HG02943 (cell line): ENCODE measurements at regions not wholly inside any gene's neighbourhood (a gene's known extent, or its start where the extent isn't known, plus 50 kb on each side); places are given as distances from the start of the nearest gene placed in this dataset.
"Not testable (repeated sequence)": the region's sequence is repeated elsewhere in the genome, so short reads cannot be mapped to it uniquely, and the experiment has no call there.

Experiments
- ATAC-seq: cut with Tn5 transposase; IDR thresholded peaks from one replicate; pipeline ENCODE4 v1.9.1; 2021; ENCODE audit warnings: mild to moderate bottlenecking, low read depth, moderate library complexity; ENCODE audit not compliant: unreplicated experiment

GRCh38 chr11:41519696-41520095 lies 60.2 kb upstream of the LRRC4C start:
- no peak for ATAC-seq

- ATAC-seq, result no peak
Measured at GRCh38 chr11:41522391-41522790, 62.9 kb upstream of the LRRC4C start.

- ATAC-seq, result no peak
Measured at GRCh38 chr11:41522899-41523672, 63.6 kb upstream of the LRRC4C start.

DNA sequence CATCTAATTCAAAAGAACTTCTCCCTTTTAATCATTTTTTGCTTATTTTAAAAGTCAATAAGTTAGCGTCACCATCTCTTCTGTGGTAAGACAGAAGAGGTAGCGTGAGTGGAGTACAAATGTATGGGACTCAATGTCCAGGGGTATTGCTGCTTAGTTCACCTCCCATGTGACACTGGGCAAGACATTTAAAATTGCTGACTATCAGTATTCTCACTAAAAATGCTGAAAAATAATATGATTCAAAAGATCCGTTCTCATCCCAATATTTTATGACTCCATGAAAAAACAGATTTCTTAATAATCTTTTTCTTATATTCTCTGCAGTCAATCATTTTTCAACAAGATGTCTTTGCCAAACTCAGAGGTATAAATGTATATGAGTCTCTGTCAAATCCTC lies 68.1 kb upstream of the LRRC4C start:
- ATAC-seq, result no peak

GRCh38 chr11:41532413-41532812 lies 73.0 kb upstream of the LRRC4C start:
- no peak for ATAC-seq

DNA sequence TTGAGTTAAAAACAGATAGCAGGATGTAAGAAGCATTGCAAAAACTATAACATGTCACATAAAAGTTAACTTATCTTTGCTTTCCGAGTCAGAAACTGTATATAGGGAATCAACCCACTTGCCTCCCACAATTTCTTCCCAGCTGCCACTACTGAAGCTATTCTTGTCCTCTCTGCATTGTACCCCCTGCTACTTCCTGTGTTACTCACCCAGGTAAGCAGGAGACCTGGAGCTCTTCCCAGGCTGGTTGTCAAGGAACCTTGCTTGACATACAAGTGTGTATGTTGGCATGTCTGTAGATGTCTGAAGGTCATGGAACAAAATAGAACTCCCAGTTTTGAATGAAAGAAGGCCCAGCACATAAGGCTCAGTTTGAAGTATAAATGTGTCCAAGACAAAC lies 74.3 kb upstream of the LRRC4C start:
- no peak for ATAC-seq

DNA sequence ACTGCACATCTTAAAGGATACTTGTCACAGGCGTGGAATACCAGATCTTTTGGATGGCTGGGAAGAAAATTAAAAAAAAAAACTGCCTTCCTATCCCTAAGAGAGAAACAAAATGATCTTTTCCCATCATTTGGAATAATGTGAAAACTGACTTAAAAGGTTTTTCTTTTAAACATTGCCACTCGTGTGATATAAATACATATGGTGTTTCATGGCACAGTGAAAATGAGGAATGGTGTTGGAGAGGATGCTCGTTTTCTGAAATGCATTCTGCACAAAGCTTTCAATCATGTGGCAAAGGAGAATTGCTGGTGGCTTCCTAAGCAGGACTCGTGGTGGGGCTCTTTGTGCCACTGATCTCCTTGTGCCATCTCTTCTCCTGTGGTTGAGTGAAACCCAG lies 74.9 kb upstream of the LRRC4C start:
- no peak for ATAC-seq

- no peak for ATAC-seq
Measured at GRCh38 chr11:41534861-41535260, 75.4 kb upstream of the LRRC4C start.

GRCh38 chr11:41536021-41536568 lies 76.6 kb upstream of the LRRC4C start:
- no peak for ATAC-seq

GRCh38 chr11:41544902-41545301 lies 85.5 kb upstream of the LRRC4C start:
- not testable (repeated sequence) for ATAC-seq

DNA sequence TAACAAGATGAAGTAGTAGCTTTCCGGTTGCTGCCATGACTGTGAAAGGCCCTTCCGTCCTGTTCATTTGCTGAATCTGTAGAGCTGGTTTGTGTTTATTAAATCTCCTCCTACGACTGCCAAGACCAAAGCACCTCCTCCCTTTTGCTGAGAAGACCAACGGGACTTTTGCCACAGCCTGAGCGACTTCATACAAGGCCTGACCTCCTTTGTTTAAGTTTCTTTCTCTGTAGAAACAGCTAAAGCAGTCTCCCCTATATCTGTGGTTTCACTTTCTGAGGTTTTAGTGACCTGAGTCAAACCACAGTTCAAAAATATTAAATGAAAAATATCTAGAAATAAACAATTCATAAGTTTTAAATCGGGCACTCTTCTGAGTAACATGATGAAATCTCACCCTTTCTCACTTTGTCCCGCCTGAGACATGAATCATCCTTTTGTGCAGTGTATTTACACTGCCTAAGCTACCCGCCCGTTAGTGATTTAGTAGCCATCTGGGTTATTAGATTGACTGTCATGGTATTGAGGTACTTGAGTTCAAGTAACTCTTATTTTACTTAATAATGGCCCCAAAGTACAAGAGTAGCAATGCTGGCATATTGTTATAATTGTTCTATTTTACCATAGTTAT lies 119.1 kb upstream of the LRRC4C start:
- ATAC-seq, result no peak

DNA sequence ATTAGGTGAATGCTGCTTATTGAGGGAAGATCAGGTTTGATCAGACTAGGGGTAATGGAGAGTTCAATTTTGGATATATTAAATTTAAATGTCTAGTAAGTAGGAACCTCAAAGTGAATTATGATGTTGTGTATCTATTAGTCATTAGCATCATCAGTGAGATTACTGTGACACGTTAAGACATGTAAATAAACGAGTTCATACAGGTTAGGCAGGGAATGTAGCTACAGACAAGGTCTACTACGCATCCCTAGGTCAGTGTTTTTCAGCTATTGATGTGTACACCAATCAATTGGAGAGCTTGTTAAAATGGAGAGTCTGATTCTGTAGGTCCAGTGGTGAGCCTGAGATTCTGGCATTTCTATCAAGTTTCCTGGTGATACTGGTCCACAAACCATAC lies 120.1 kb upstream of the LRRC4C start:
- no peak for ATAC-seq

DNA sequence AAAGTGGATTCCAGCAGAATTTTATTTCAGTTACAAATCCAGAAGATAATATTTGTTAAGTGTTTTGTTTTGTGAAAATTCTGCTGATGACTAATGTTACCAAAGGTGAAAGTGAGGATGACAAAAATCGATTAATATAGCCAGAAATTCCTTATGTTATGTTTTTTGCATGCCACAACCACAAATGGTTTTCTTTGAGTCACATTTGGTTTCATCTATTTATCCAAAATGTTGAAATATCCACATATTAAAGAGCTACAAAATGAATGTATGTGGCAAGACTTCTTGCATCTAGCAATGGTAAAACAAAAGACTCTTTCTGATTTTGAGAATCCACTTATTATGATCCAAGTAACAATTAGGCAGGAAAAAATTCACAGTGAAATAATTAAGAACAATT lies 150.1 kb upstream of the LRRC4C start:
- no peak for ATAC-seq

GRCh38 chr11:41612415-41612814 lies 153.0 kb upstream of the LRRC4C start:
- ATAC-seq, result no peak

GRCh38 chr11:41613326-41613725 lies 153.9 kb upstream of the LRRC4C start:
- no peak for ATAC-seq

GRCh38 chr11:41622707-41623359 lies 163.4 kb upstream of the LRRC4C start:
- no peak for ATAC-seq

DNA sequence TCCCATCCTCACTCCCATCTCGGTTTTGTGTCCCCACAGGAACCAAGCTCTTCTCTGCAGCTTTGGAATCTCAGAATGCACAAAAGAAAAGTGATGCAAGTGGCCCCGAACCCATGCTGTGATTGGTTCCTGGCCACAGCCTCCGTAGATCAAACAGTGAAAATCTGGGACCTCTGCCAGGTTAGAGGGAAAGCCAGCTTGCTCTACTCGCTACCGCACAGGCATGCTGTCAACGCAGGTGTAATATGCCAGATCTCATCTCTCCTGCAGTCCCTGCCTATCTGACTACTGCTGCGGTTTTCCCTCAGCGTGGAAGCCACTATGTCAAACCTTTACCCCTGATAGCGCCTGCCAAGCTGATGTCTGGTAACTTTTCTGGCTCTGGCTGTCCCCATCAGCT lies 200.5 kb upstream of the LRRC4C start:
- no peak for ATAC-seq

- ATAC-seq, result no peak
Measured at GRCh38 chr11:41660585-41660984, 201.1 kb upstream of the LRRC4C start.

DNA sequence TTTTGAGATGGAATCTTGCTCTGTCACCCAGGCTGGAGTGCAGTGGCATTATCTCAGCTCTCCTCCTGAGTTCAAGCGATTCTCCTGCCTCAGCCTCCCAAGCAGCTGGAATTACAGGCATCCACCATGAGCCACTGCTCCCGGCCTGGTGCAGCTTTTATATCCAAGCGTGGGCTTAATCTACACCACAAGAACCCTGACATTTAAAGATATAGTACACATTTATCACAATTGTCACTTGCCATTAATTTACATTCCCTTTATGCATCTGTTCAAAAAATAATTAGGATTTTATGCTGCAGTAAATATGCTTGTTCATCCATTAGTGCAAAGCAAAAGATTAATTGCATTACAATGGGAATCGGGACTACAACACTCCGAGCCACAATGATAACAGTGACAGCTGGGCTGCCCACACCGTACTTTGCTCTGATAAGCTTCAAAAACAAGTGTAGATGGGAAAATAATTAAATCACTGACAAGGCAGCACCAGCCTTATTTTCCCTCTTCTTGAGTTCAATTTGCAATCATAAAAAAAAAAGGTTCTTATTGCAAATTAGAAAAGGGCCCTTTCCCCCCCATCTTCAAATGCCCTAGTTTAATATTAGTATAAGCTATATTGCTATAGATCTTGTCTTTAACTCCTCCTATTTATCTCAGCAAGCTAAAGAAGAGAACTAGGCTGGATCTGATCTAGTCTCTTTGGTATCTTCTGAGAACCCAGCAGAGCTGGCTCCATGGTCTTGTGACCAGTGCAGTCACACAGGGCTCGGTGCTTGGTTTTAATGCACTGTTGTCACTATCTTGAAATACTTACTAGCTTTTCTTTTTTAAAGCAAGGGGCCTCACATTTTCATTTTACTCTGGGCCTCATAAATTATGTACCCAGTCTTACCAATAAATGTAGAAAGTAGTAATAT lies 206.2 kb upstream of the LRRC4C start:
- no peak for ATAC-seq

DNA sequence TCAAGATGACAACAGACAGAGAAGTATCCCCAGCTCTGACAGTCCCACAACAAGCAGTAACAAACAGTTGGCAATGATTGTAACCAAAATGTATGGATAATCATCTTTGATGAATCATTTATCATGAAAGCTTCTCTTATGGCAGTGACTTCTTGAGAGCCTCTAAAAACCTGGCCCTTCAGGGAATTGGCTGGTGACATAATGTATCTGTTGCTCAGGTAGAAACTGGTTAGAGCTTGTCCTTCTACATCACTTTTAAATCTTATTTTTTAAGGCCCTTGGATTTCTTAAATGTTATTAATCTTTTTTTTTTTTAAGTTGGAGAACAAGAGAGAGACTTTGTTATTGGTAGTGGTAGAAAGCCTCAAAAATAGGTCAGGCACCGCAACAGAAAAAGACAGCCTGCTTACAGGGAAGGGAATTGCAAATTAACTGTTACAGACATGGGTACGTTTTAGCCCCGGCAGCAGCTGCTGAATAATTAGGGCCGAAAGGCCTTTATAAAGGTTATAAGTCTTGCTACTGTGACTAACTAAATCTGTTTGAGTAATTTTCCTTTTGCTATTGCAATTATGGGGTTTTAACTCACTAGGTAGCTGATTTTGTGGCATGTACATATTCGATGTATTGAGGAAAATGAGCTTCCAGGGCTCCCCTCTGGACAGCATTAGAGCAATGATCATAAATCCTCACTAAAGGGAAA lies 207.7 kb upstream of the LRRC4C start:
- no peak for ATAC-seq
